GM20431 (cell line): ENCODE measurements at regions not wholly inside any gene's neighbourhood (a gene's known extent, or its start where the extent isn't known, plus 50 kb on each side); places are given as distances from the start of the nearest gene placed in this dataset.
"Not testable (repeated sequence)": the region's sequence is repeated elsewhere in the genome, so short reads cannot be mapped to it uniquely, and the experiment has no call there.

ENCODE experiments used
- in situ Hi-C: fragments of 300-500 bp; cut with MseI, MboI; formaldehyde crosslinking; loops from one replicate; pipeline ENCODE4 v1.15.0; 2020; ENCODE audit warnings: low sequenced_read_pairs; ENCODE audit not compliant: unreplicated experiment

- in situ Hi-C loops, result no loop called here
These were observed 172.1 kb downstream of the NUFIP1 start for GRCh38 chr13:44817131-44817671.

- in situ Hi-C loops, result no loop called here
These were observed 172.6 kb downstream of the NUFIP1 start for GRCh38 chr13:44816701-44817100.

- in situ Hi-C loops, result no loop called here
These were observed 173.6 kb downstream of the NUFIP1 start for GRCh38 chr13:44815623-44816022.

GRCh38 chr13:44814836-44815235 is 174.4 kb downstream of the NUFIP1 start:
- in situ Hi-C loops, result no loop called here

GRCh38 chr13:44814161-44814560 is 175.1 kb downstream of the NUFIP1 start:
- in situ Hi-C loops, result no loop called here

GRCh38 chr13:44812818-44813217 is 176.5 kb downstream of the NUFIP1 start:
- in situ Hi-C loops, result no loop called here

GRCh38 chr13:44810061-44810840 is 179.0 kb downstream of the NUFIP1 start:
- in situ Hi-C loops, result no loop called here

- in situ Hi-C loops, result no loop called here
These were observed 180.1 kb downstream of the NUFIP1 start for GRCh38 chr13:44809190-44809589.

- in situ Hi-C loops, result no loop called here
These were observed 181.1 kb downstream of the NUFIP1 start for GRCh38 chr13:44808185-44808584.

GRCh38 chr13:44807449-44808034 is 181.7 kb downstream of the NUFIP1 start:
- in situ Hi-C loops, result no loop called here

GRCh38 chr13:44806826-44807225 is 182.4 kb downstream of the NUFIP1 start:
- in situ Hi-C loops, result no loop called here

- in situ Hi-C loops, result no loop called here
These were observed 183.7 kb downstream of the NUFIP1 start for GRCh38 chr13:44805585-44805984.

GRCh38 chr13:44803390-44803789 is 185.9 kb downstream of the NUFIP1 start:
- in situ Hi-C loops, result no loop called here

GRCh38 chr13:44802491-44802890 is 186.8 kb downstream of the NUFIP1 start:
- in situ Hi-C loops, result no loop called here

GRCh38 chr13:44801990-44802389 is 187.3 kb downstream of the NUFIP1 start:
- in situ Hi-C loops, result no loop called here

GRCh38 chr13:44800626-44801025 is 188.6 kb downstream of the NUFIP1 start:
- in situ Hi-C loops, result no loop called here

- in situ Hi-C loops, result no loop called here
These were observed 191.6 kb downstream of the NUFIP1 start for GRCh38 chr13:44797685-44798084.

- in situ Hi-C loops, result no loop called here
These were observed 192.4 kb downstream of the NUFIP1 start for GRCh38 chr13:44796597-44797490.

GRCh38 chr13:44796039-44796438 is 193.2 kb downstream of the NUFIP1 start:
- in situ Hi-C loops, result not testable (repeated sequence)

- in situ Hi-C loops, result no loop called here
These were observed 194.1 kb downstream of the NUFIP1 start for GRCh38 chr13:44795176-44795575.

GRCh38 chr13:44792096-44792495 is 197.2 kb downstream of the NUFIP1 start:
- in situ Hi-C loops, result no loop called here
